ENCODE measurements at regions not wholly inside any gene's neighbourhood (a gene's known extent, or its start where the extent isn't known, plus 50 kb on each side); places are given as distances from the start of the nearest gene placed in this dataset.

GRCh38 chr7:73972614-73973013 lies 55.4 kb upstream of the ELN start:
- TF ChIP-seq POLR2A (IDR thresholded peaks at IDR 0.05; ENCODE audit: low read depth) (no peak), POLR2AphosphoS5 (IDR thresholded peaks at IDR 0.05) (no peak)
- no peak overlapping the region for H3K4me3 ChIP-seq
- no peak for DNase-seq (ENCODE audit: extremely low spot score)
- intact Hi-C loops (cut with DNase I), result no loop called here
- H3K36me3 ChIP-seq, result no peaks in the 10 kb centered on the region
- H3K27me3 ChIP-seq, result no peaks in the 10 kb centered on the region
- peaks cover 0 to 60% (median 55%) of the 10 kb centered on the region in 4 donors for H3K4me1 ChIP-seq
- 88% methylated on average over 12 of the region's 12 CpGs for WGBS
- no peaks in the 10 kb centered on the region for H3K9me3 ChIP-seq
- H3K27ac ChIP-seq (replicated peaks in 1 of 4), result no peak overlapping the region

GRCh38 chr7:73973091-73973490 lies 54.9 kb upstream of the ELN start:
- Histone ChIP-seq H3K4me1 (peaks cover 0 to 65% (median 55%) of the 10 kb centered on the region in 4 donors), H3K27me3 (no peaks in the 10 kb centered on the region), H3K4me3 (no peak overlapping the region), H3K27ac (replicated peaks in 1 of 4) (no peak overlapping the region), H3K36me3 (no peaks in the 10 kb centered on the region), H3K9me3 (no peaks in the 10 kb centered on the region)
- TF ChIP-seq EP300 (IDR thresholded peaks at IDR 0.05) (no peak), POLR2A (IDR thresholded peaks at IDR 0.05; ENCODE audit: low read depth) (no peak), POLR2AphosphoS5 (IDR thresholded peaks at IDR 0.05) (no peak)
- TF ChIP-seq, protein P1, sequence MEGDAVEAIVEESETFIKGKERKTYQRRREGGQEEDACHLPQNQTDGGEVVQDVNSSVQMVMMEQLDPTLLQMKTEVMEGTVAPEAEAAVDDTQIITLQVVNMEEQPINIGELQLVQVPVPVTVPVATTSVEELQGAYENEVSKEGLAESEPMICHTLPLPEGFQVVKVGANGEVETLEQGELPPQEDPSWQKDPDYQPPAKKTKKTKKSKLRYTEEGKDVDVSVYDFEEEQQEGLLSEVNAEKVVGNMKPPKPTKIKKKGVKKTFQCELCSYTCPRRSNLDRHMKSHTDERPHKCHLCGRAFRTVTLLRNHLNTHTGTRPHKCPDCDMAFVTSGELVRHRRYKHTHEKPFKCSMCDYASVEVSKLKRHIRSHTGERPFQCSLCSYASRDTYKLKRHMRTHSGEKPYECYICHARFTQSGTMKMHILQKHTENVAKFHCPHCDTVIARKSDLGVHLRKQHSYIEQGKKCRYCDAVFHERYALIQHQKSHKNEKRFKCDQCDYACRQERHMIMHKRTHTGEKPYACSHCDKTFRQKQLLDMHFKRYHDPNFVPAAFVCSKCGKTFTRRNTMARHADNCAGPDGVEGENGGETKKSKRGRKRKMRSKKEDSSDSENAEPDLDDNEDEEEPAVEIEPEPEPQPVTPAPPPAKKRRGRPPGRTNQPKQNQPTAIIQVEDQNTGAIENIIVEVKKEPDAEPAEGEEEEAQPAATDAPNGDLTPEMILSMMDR (IDR thresholded peaks at IDR 0.05), result no peak
- DNase-seq (ENCODE audit: extremely low spot score), result no peak
- 85% methylated on average over 4 of the region's 6 CpGs for WGBS
- intact Hi-C loops (cut with DNase I), result no loop called here

- H3K9me3 ChIP-seq, result no peaks in the 10 kb centered on the region
- WGBS, result 91% methylated on average over 23 of the region's 23 CpGs
- H3K27me3 ChIP-seq, result no peaks in the 10 kb centered on the region
- no peak overlapping the region for H3K27ac ChIP-seq (replicated peaks in 1 of 4)
- intact Hi-C loops (cut with DNase I), result no loop called here
- H3K4me1 ChIP-seq, result peaks cover 0 to 71% (median 52%) of the 10 kb centered on the region in 4 donors
- H3K4me3 ChIP-seq, result no peak overlapping the region
- H3K36me3 ChIP-seq, result no peaks in the 10 kb centered on the region
- no peak for DNase-seq (ENCODE audit: extremely low spot score)
- TF ChIP-seq POLR2A (IDR thresholded peaks at IDR 0.05; ENCODE audit: low read depth) (no peak), EP300 (IDR thresholded peaks at IDR 0.05) (no peak), POLR2AphosphoS5 (IDR thresholded peaks at IDR 0.05) (no peak)
- TF ChIP-seq, protein P1 (IDR thresholded peaks at IDR 0.05), result no peak
Measured at GRCh38 chr7:73974101-73974947, 53.6 kb upstream of the ELN start.

DNA sequence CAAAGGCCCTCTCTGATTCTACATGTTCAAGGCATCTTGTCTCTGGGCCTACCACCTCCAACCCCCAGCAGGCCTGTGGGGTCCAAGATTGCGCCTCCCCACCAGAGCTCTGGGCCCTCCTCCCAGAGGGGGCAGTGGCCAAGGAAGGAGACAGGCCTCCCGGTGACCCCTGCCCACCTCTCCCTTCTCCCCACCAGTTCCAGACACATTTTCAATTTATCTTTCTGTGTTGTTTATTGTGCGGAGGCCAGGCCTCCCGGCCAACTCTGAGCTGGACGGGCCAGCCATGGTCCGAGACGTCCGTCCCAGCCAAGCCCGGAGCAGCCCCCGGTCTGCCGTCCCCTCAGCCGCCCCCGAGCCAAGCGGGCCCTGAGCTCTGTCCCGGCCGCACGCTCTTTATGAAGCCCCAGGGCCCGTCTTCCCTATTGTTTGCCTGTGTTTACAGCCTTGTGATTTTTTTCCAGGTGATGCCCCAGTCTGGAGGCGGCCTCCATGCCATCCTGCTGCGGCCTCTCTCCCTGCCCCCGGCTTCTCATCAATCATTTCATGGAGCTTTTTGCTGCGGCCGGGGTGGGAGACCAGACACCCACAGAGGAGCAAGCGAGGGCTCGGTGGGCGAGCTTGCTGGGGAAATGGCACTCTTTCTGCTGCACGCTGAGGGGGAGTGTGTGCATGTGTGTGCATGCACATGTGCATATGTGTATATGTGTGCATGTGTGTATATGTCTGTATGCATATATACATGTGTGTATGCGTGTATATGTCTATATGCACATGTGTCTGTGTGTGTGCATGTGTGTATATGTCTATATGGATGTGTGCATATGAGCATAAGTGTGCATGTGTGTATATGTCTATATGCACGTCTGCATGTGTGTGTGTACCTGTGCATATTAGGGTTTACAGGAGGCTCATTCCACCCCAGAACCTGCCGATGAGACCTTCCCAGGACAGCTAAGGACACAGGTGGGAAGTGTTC lies 52.7 kb upstream of the ELN start:
- Histone ChIP-seq H3K27me3 (no peaks in the 10 kb centered on the region), H3K27ac (replicated peaks in 1 of 4) (peak overlapping the region in 1 of 4 donors; percentile 50), H3K9me3 (no peaks in the 10 kb centered on the region), H3K4me3 (no peak overlapping the region), H3K36me3 (no peaks in the 10 kb centered on the region), H3K4me1 (peaks cover 0 to 68% (median 51%) of the 10 kb centered on the region in 4 donors)
- intact Hi-C loops (cut with DNase I), result no loop called here
- no peak for DNase-seq (ENCODE audit: extremely low spot score)
- TF ChIP-seq POLR2A (IDR thresholded peaks at IDR 0.05; ENCODE audit: low read depth) (no peak), EP300 (IDR thresholded peaks at IDR 0.05) (no peak), POLR2AphosphoS5 (IDR thresholded peaks at IDR 0.05) (no peak)
- TF ChIP-seq, protein P1 (IDR thresholded peaks at IDR 0.05), result no peak
- whole genome bisulfite sequencing, result 53% methylated on average over 26 of the region's 30 CpGs
